Loucy (cell line): ENCODE measurements at regions not wholly inside any gene's neighbourhood (a gene's known extent, or its start where the extent isn't known, plus 50 kb on each side); places are given as distances from the start of the nearest gene placed in this dataset.

Experiments
- H2AFZ ChIP-seq: fragments of 200-600 bp; sonication (generic); 2 replicates; pipeline ENCODE4 v1.6.0; 2016; ENCODE audit warnings: antibody characterized with exemption, mild to moderate bottlenecking, low read length, moderate library complexity
- H3F3A ChIP-seq: fragments of 200-600 bp; 2 replicates; pipeline ENCODE4 v1.6.0; 2016; ENCODE audit warnings: antibody characterized with exemption, low read depth, mild to moderate bottlenecking
- H3K27me3 ChIP-seq: fragments of 200-600 bp; sonication (generic); 2 replicates; pipeline ENCODE4 v1.6.1; 2014; ENCODE audit warnings: low read length, mild to moderate bottlenecking; ENCODE audit not compliant: insufficient read depth, poor library complexity, severe bottlenecking
- H3K36me3 ChIP-seq: fragments of 200-600 bp; sonication (generic); 2 replicates; pipeline ENCODE4 v1.6.1; 2016; ENCODE audit warnings: low read length; ENCODE audit not compliant: insufficient read depth
- H3K4me1 ChIP-seq: fragments of 200-600 bp; sonication (generic); 2 replicates; pipeline ENCODE4 v1.5.1; 2014; ENCODE audit warnings: low read length, mild to moderate bottlenecking; ENCODE audit not compliant: insufficient read depth, poor library complexity, severe bottlenecking
- H3K4me2 ChIP-seq: fragments of 200-600 bp; sonication (generic); 2 replicates; pipeline ENCODE4 v1.6.0; 2014; ENCODE audit warnings: antibody characterized with exemption, low read length, low read depth, mild to moderate bottlenecking; ENCODE audit not compliant: poor library complexity, severe bottlenecking
- H3K4me3 ChIP-seq: fragments of 200-600 bp; sonication (generic); 2 replicates; pipeline ENCODE4 v1.5.1; 2014; ENCODE audit warnings: low read length, mild to moderate bottlenecking, mixed read lengths; ENCODE audit not compliant: poor library complexity, severe bottlenecking
- H3K79me2 ChIP-seq: fragments of 200-600 bp; sonication (generic); 2 replicates; pipeline ENCODE4 v1.6.1; 2014; ENCODE audit warnings: low read length; ENCODE audit not compliant: insufficient read depth
- H3K9ac ChIP-seq: fragments of 200-600 bp; sonication (generic); 2 replicates; pipeline ENCODE4 v1.6.0; 2014; ENCODE audit warnings: mild to moderate bottlenecking, low read depth, low read length, moderate library complexity; ENCODE audit not compliant: poor library complexity, severe bottlenecking
- H3K9me2 ChIP-seq: fragments of 200-600 bp; sonication (generic); replicated peaks from 2 replicates; pipeline ENCODE4 v1.6.1; 2016; ENCODE audit warnings: low read depth, low read length, mixed read lengths
- H3K9me3 ChIP-seq: fragments of 200-600 bp; sonication (generic); 2 replicates; pipeline ENCODE4 v1.6.1; 2014; ENCODE audit warnings: mild to moderate bottlenecking, antibody characterized with exemption, low read length, low read depth; ENCODE audit not compliant: insufficient read depth
- H4K20me1 ChIP-seq: fragments of 200-600 bp; sonication (generic); 2 replicates; pipeline ENCODE4 v1.6.0; 2014; ENCODE audit warnings: antibody characterized with exemption, low read length, mild to moderate bottlenecking; ENCODE audit not compliant: insufficient read depth, poor library complexity, severe bottlenecking
- CTCF ChIP-seq: fragments of 200-600 bp; sonication (generic); conservative IDR thresholded peaks from 2 replicates; pipeline ENCODE4 v1.5.1; 2014; ENCODE audit warnings: mild to moderate bottlenecking, antibody characterized with exemption, low read length
- EZH2phosphoT487 ChIP-seq: fragments of 200-600 bp; IDR thresholded peaks from 2 replicates; pipeline ENCODE4 v1.6.1; 2018; ENCODE audit warnings: antibody characterized with exemption, mild to moderate bottlenecking, moderate library complexity, borderline replicate concordance

GRCh38 chr7:127477295-127478023 is 85.0 kb upstream of the ZNF800 start:
- Histone ChIP-seq H3K27me3 (no peaks in the 10 kb centered on the region), H3K9me2 (no peaks in the 10 kb centered on the region), H2AFZ (no peak overlapping the region), H3K9me3 (no peaks in the 10 kb centered on the region), H3K36me3 (no peaks in the 10 kb centered on the region), H3K4me1 (no peaks in the 10 kb centered on the region), H3K9ac (no peak overlapping the region), H3K4me3 (no peak overlapping the region), H3K4me2 (no peak overlapping the region), H4K20me1 (no peaks in the 10 kb centered on the region), H3K79me2 (no peaks in the 10 kb centered on the region), H3F3A (no peaks in the 10 kb centered on the region)
- TF ChIP-seq CTCF (no peak), EZH2phosphoT487 (no peak)

GRCh38 chr7:127476618-127477017 is 84.1 kb upstream of the ZNF800 start:
- H3K4me1 ChIP-seq, result no peaks in the 10 kb centered on the region
- H3K27me3 ChIP-seq, result no peaks in the 10 kb centered on the region
- no peaks in the 10 kb centered on the region for H3F3A ChIP-seq
- H3K4me3 ChIP-seq, result no peak overlapping the region
- no peak overlapping the region for H2AFZ ChIP-seq
- no peak overlapping the region for H3K4me2 ChIP-seq
- no peaks in the 10 kb centered on the region for H3K36me3 ChIP-seq
- no peaks in the 10 kb centered on the region for H3K79me2 ChIP-seq
- H3K9ac ChIP-seq, result no peak overlapping the region
- TF ChIP-seq EZH2phosphoT487, result no peak
- no peak for TF ChIP-seq CTCF
- H3K9me3 ChIP-seq, result no peaks in the 10 kb centered on the region
- no peaks in the 10 kb centered on the region for H3K9me2 ChIP-seq
- no peaks in the 10 kb centered on the region for H4K20me1 ChIP-seq

GRCh38 chr7:127474457-127474856 is 81.9 kb upstream of the ZNF800 start:
- Histone ChIP-seq H3K4me1 (no peaks in the 10 kb centered on the region), H4K20me1 (no peaks in the 10 kb centered on the region), H2AFZ (no peak overlapping the region), H3K4me2 (no peak overlapping the region), H3K4me3 (no peak overlapping the region), H3K27me3 (no peaks in the 10 kb centered on the region), H3F3A (no peaks in the 10 kb centered on the region), H3K9me2 (no peaks in the 10 kb centered on the region), H3K9me3 (no peaks in the 10 kb centered on the region), H3K9ac (no peak overlapping the region), H3K36me3 (no peaks in the 10 kb centered on the region), H3K79me2 (no peaks in the 10 kb centered on the region)
- TF ChIP-seq CTCF (no peak), EZH2phosphoT487 (no peak)
